Glutamatergic neuron (in vitro differentiated cells): ENCODE measurements at regions not wholly inside any gene's neighbourhood (a gene's known extent, or its start where the extent isn't known, plus 50 kb on each side); places are given as distances from the start of the nearest gene placed in this dataset.
"Not testable (repeated sequence)": the region's sequence is repeated elsewhere in the genome, so short reads cannot be mapped to it uniquely, and the experiment has no call there.

Experiments used
- DNase-seq: peaks from one replicate; pipeline ENCODE4 v3.0.0; 2022
- H3K27ac Mint-ChIP-seq: one replicate; pipeline ENCODE4 v1.8.0; 2020; ENCODE audit warnings: mild to moderate bottlenecking, mixed read lengths, inconsistent platforms; ENCODE audit not compliant: unreplicated experiment
- H3K27me3 Mint-ChIP-seq: one replicate; pipeline ENCODE4 v1.8.0; 2020; ENCODE audit warnings: mild to moderate bottlenecking, moderate library complexity, mixed read lengths, inconsistent platforms; ENCODE audit not compliant: unreplicated experiment
- H3K36me3 Mint-ChIP-seq: one replicate; pipeline ENCODE4 v1.8.0; 2020; ENCODE audit warnings: mild to moderate bottlenecking, mixed read lengths, inconsistent platforms; ENCODE audit not compliant: unreplicated experiment
- H3K4me1 Mint-ChIP-seq: one replicate; pipeline ENCODE4 v1.8.0; 2020; ENCODE audit warnings: mild to moderate bottlenecking, low read depth, mixed read lengths, inconsistent platforms; ENCODE audit not compliant: unreplicated experiment
- H3K4me3 Mint-ChIP-seq: one replicate; pipeline ENCODE4 v1.8.0; 2020; ENCODE audit warnings: mild to moderate bottlenecking, mixed read lengths, inconsistent platforms; ENCODE audit not compliant: unreplicated experiment
- H3K9me3 Mint-ChIP-seq: one replicate; pipeline ENCODE4 v1.8.0; 2020; ENCODE audit warnings: mild to moderate bottlenecking, moderate library complexity, mixed read lengths, inconsistent platforms; ENCODE audit not compliant: unreplicated experiment

GRCh38 chr22:11795979-11796378 is 3732.0 kb upstream of the OR11H1 start:
- H3K4me1 Mint-ChIP-seq, H3K4me3 Mint-ChIP-seq, H3K27me3 Mint-ChIP-seq, DNase-seq, H3K27ac Mint-ChIP-seq, H3K36me3 Mint-ChIP-seq, H3K9me3 Mint-ChIP-seq: not testable (repeated sequence)

- not testable (repeated sequence) for H3K4me1 Mint-ChIP-seq, DNase-seq, H3K36me3 Mint-ChIP-seq, H3K27me3 Mint-ChIP-seq
- Mint-ChIP-seq H3K9me3 (peaks cover 14% of the 10 kb centered on the region), H3K27ac (peak overlapping the region; percentile 31), H3K4me3 (peak overlapping the region; percentile 16)
Measured at GRCh38 chr22:11815481-11815880, 3712.5 kb upstream of the OR11H1 start.

- not testable (repeated sequence) for H3K27ac Mint-ChIP-seq, H3K4me3 Mint-ChIP-seq, H3K4me1 Mint-ChIP-seq, DNase-seq, H3K36me3 Mint-ChIP-seq
- H3K27me3 Mint-ChIP-seq = peaks cover 12% of the 10 kb centered on the region
- peaks cover 14% of the 10 kb centered on the region for H3K9me3 Mint-ChIP-seq
Measured at GRCh38 chr22:11818845-11819244, 3709.1 kb upstream of the OR11H1 start.

- not testable (repeated sequence) for DNase-seq, H3K36me3 Mint-ChIP-seq, H3K9me3 Mint-ChIP-seq, H3K27ac Mint-ChIP-seq, H3K27me3 Mint-ChIP-seq, H3K4me1 Mint-ChIP-seq, H3K4me3 Mint-ChIP-seq
Measured at GRCh38 chr22:11822326-11822725, 3705.7 kb upstream of the OR11H1 start.

GRCh38 chr22:11825009-11825408 is 3703.0 kb upstream of the OR11H1 start:
- H3K36me3 Mint-ChIP-seq, H3K9me3 Mint-ChIP-seq, H3K27me3 Mint-ChIP-seq, H3K27ac Mint-ChIP-seq, H3K4me3 Mint-ChIP-seq, H3K4me1 Mint-ChIP-seq, DNase-seq: not testable (repeated sequence)

GRCh38 chr22:11826000-11826399 is 3702.0 kb upstream of the OR11H1 start:
- not testable (repeated sequence) for H3K36me3 Mint-ChIP-seq, H3K27ac Mint-ChIP-seq, H3K4me3 Mint-ChIP-seq, H3K4me1 Mint-ChIP-seq, DNase-seq, H3K9me3 Mint-ChIP-seq, H3K27me3 Mint-ChIP-seq

GRCh38 chr22:11829426-11829825 is 3698.6 kb upstream of the OR11H1 start:
- H3K9me3 Mint-ChIP-seq, H3K27ac Mint-ChIP-seq, H3K27me3 Mint-ChIP-seq, H3K4me1 Mint-ChIP-seq, H3K36me3 Mint-ChIP-seq, H3K4me3 Mint-ChIP-seq: not testable (repeated sequence)
- DNase-seq = peak; percentile 26
